ENCODE measurements at regions not wholly inside any gene's neighbourhood (a gene's known extent, or its start where the extent isn't known, plus 50 kb on each side); places are given as distances from the start of the nearest gene placed in this dataset.

DNA sequence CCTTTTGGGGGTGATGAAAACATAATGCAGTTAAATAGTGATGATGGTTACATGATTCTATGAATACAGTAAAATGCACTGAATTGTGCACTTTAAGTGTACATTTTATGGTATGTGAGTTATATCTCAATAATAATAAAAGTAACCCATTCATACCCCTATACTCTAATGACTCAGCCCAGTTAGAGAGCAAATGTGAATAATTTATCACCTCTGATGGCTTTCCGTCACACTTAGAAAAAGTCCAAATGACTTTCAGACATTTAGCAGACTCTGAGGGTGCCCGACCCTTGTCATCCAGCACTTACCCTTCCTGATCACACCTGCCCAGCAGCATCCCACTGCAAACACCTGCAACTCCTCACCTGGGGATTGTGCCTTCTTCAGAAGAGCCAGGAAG, 148.1 kb upstream of the MAF start:
- no peak for ATAC-seq
- intact Hi-C loops (cut with micrococcal nuclease) = no loop called here
- Mint-ChIP-seq H3K27ac (no peak overlapping the region), H3K36me3 (ENCODE audit: low read depth) (no peaks in the 10 kb centered on the region), H3K27me3 (peaks cover 4% of the 10 kb centered on the region), H3K4me3 (no peak overlapping the region), H3K9me3 (no peaks in the 10 kb centered on the region), H3K4me1 (ENCODE audit: low read depth) (no peaks in the 10 kb centered on the region)
- ChIA-PET CTCF (no interaction called here), POLR2A (no interaction called here)
- TF ChIP-seq, protein P1, sequence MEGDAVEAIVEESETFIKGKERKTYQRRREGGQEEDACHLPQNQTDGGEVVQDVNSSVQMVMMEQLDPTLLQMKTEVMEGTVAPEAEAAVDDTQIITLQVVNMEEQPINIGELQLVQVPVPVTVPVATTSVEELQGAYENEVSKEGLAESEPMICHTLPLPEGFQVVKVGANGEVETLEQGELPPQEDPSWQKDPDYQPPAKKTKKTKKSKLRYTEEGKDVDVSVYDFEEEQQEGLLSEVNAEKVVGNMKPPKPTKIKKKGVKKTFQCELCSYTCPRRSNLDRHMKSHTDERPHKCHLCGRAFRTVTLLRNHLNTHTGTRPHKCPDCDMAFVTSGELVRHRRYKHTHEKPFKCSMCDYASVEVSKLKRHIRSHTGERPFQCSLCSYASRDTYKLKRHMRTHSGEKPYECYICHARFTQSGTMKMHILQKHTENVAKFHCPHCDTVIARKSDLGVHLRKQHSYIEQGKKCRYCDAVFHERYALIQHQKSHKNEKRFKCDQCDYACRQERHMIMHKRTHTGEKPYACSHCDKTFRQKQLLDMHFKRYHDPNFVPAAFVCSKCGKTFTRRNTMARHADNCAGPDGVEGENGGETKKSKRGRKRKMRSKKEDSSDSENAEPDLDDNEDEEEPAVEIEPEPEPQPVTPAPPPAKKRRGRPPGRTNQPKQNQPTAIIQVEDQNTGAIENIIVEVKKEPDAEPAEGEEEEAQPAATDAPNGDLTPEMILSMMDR (IDR thresholded peaks at IDR 0.05) = no peak
- DNase-seq = no peak

DNA sequence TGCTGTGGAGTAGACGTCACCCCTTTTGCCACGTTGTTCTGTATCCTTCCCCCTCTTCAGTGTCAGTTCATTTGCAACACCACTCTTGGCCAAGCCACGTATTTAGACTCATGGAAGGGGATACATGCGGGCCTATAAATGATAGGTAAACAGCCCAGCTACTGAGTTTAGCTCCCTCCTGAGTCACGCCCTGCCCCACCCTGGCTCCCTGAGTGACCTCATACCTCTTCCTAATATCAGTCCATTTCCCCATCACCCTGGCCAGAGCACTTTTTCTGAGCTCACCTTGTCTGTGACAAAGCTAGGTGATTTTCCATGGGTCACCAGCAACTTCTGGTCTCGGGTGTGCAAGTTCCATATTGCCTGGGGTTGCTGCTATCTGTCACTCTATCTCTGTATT, 147.2 kb upstream of the MAF start:
- TF ChIP-seq, protein P1 (IDR thresholded peaks at IDR 0.05) = no peak
- ChIA-PET CTCF (no interaction called here), POLR2A (no interaction called here)
- Mint-ChIP-seq H3K9me3 (no peaks in the 10 kb centered on the region), H3K27me3 (peaks cover 1% of the 10 kb centered on the region), H3K4me3 (no peak overlapping the region), H3K36me3 (ENCODE audit: low read depth) (no peaks in the 10 kb centered on the region), H3K4me1 (ENCODE audit: low read depth) (no peaks in the 10 kb centered on the region), H3K27ac (no peak overlapping the region)
- intact Hi-C loops (cut with micrococcal nuclease) = no loop called here
- ATAC-seq (no peak), DNase-seq (no peak)

DNA sequence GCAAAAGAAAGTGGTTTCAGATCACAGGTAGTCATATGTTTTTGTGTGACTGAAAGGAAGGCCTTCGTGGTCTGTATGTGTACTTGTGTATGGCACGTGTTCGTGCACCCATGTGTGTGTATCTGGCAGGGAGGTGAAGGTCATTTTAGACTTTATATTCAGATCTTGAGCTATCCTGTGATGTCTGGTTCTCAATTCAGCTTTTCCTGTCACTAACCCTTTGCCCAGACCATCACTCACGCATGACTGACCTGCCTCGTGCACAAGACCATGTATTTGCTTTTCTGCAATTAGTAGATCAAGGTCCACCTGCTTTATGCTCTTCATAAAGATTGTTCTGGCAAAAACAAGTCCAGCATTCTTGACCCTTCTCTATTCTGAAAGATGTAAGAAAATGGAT, 139.7 kb upstream of the MAF start:
- CTCF ChIA-PET = no interaction called here
- H3K36me3 Mint-ChIP-seq (ENCODE audit: low read depth) = no peaks in the 10 kb centered on the region
- peaks cover 5% of the 10 kb centered on the region for H3K27me3 Mint-ChIP-seq
- ATAC-seq (no peak), DNase-seq (no peak)
- POLR2A ChIA-PET = no interaction called here
- intact Hi-C loops (cut with micrococcal nuclease) = no loop called here
- TF ChIP-seq, protein P1 (IDR thresholded peaks at IDR 0.05) = no peak
- no peaks in the 10 kb centered on the region for H3K9me3 Mint-ChIP-seq
- no peak overlapping the region for H3K27ac Mint-ChIP-seq
- no peak overlapping the region for H3K4me3 Mint-ChIP-seq
- no peaks in the 10 kb centered on the region for H3K4me1 Mint-ChIP-seq (ENCODE audit: low read depth)

DNA sequence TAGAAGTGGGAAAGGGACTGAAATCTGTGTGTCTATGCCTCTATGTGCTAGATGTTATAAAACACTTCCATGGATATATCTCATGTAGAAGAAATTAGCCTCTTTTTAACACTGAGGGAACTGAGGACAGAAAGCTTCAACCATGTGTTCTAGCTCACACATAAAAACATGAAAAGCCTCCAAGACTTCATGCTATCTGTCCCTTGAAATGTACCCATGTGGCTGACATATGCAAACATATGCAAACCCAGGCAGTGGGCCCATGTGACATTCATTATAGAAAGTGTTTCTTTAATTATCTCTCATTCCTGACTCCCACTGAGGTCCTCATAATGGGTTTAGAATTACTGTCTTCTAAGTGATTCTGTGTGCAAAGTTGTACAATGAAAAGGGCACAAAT, 134.7 kb upstream of the MAF start:
- CTCF ChIA-PET = no interaction called here
- Mint-ChIP-seq H3K4me1 (ENCODE audit: low read depth) (no peaks in the 10 kb centered on the region), H3K27me3 (peaks cover 5% of the 10 kb centered on the region), H3K27ac (no peak overlapping the region), H3K4me3 (no peak overlapping the region), H3K36me3 (ENCODE audit: low read depth) (no peaks in the 10 kb centered on the region), H3K9me3 (no peaks in the 10 kb centered on the region)
- intact Hi-C loops (cut with micrococcal nuclease) = no loop called here
- no peak for DNase-seq
- TF ChIP-seq, protein P1 (IDR thresholded peaks at IDR 0.05) = no peak
- POLR2A ChIA-PET = no interaction called here
- no peak for ATAC-seq

DNA sequence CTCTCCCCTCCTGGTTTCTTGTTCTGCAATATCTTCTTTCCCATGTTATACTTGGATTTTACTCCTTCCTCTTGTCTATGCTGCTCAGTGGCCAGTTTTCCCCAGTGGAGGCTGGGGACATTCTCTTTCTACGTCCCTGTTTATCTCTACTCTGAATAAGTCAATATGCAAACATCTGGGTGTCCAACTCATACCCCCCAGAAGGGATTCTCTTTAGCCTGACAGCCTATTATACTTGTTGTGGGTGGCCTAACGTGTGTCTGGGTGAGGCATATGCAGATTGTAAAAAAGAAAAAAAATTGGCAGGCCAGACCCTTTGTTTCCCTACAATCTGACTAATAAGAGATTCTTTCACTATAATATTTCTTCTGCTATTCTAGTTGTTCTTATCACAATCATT, 134.2 kb upstream of the MAF start:
- ChIA-PET POLR2A (no interaction called here), CTCF (no interaction called here)
- Mint-ChIP-seq H3K4me1 (ENCODE audit: low read depth) (no peaks in the 10 kb centered on the region), H3K4me3 (no peak overlapping the region), H3K36me3 (ENCODE audit: low read depth) (no peaks in the 10 kb centered on the region), H3K27ac (no peak overlapping the region), H3K27me3 (peaks cover 5% of the 10 kb centered on the region), H3K9me3 (no peaks in the 10 kb centered on the region)
- ATAC-seq (no peak), DNase-seq (no peak)
- TF ChIP-seq, protein P1 (IDR thresholded peaks at IDR 0.05) = no peak
- intact Hi-C loops (cut with micrococcal nuclease) = no loop called here
